Brain microvascular endothelial cell (primary cell): ENCODE measurements at regions not wholly inside any gene's neighbourhood (a gene's known extent, or its start where the extent isn't known, plus 50 kb on each side); places are given as distances from the start of the nearest gene placed in this dataset.

Source experiments
- DNase-seq: peaks from one replicate; pipeline ENCODE4 v3.0.0-alpha.2; 2020
- H3K27ac ChIP-seq: fragments of 250-450 bp; sonication (Bioruptor Pico); 2 replicates; pipeline ENCODE4 v1.5.1; 2020; ENCODE audit warnings: mild to moderate bottlenecking, moderate library complexity
- H3K27me3 ChIP-seq: fragments of 250-450 bp; sonication (Bioruptor Pico); replicated peaks from 2 replicates; pipeline ENCODE4 v1.5.1; 2020; ENCODE audit warnings: mild to moderate bottlenecking
- H3K36me3 ChIP-seq: fragments of 250-450 bp; sonication (Bioruptor Pico); replicated peaks from 2 replicates; pipeline ENCODE4 v1.5.1; 2020; ENCODE audit warnings: mild to moderate bottlenecking
- H3K4me3 ChIP-seq: 2 replicates; pipeline ENCODE4 v1.5.1; 2011; ENCODE audit warnings: low read depth, mild to moderate bottlenecking, control low read depth, low read length, moderate library complexity
- in situ Hi-C: cut with HindIII; loops from 2 replicates; pipeline ENCODE4 v1.10.0; 2017; ENCODE audit warnings: low sequenced_read_pairs, low pct_ligation_motif_present
- TF ChIP-seq, protein P1 (sequence below): IDR thresholded peaks from 2 replicates; pipeline ENCODE4 v1.5.1; 2011; ENCODE audit warnings: low read depth, mild to moderate bottlenecking, moderate library complexity, low read length, control low read depth, inconsistent platforms; ENCODE audit errors: missing control alignments

DNA sequence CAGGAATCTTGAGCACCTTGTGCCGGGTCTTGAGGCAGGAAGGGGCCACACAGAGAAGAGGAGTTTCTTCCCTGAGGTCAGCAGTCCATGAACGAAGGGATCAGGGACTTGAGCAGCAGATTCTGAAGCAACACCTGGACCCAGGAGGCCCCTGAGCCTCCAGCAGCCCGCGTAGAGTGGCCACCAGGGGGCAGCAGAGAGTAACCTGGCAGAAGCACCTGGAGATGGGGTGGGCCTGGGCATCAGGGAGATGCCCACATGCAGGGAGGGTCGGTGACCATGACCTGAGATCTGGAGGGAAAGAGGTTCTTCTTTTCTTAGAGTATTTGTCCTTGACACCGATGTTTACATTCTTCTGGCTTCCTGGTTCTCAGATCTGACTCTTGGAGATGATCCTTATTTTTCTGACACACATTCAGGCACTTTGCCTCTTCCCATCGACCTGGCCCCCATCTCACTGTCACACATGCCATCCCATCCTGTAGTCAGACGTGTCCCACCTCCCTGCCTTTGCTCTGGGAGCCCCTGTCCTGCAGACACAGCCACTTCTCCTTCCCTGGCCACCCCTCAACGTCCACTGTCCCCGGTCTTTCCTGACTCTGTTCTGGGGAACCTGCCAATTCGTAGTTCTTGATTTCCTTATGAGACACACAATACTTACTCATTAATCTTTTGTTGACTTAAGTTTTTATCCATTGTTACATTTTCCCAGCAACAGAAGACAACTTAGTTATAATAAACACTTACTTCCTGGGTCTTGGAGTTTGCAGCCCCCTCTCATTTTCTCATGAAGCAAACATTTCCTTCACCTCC is 66.5 kb downstream of the GGTLC2 start:
- in situ Hi-C loops: no loop called here
- TF ChIP-seq, protein P1, sequence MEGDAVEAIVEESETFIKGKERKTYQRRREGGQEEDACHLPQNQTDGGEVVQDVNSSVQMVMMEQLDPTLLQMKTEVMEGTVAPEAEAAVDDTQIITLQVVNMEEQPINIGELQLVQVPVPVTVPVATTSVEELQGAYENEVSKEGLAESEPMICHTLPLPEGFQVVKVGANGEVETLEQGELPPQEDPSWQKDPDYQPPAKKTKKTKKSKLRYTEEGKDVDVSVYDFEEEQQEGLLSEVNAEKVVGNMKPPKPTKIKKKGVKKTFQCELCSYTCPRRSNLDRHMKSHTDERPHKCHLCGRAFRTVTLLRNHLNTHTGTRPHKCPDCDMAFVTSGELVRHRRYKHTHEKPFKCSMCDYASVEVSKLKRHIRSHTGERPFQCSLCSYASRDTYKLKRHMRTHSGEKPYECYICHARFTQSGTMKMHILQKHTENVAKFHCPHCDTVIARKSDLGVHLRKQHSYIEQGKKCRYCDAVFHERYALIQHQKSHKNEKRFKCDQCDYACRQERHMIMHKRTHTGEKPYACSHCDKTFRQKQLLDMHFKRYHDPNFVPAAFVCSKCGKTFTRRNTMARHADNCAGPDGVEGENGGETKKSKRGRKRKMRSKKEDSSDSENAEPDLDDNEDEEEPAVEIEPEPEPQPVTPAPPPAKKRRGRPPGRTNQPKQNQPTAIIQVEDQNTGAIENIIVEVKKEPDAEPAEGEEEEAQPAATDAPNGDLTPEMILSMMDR: peak; percentile 93
- peaks cover 22% of the 10 kb centered on the region for H3K27me3 ChIP-seq
- H3K36me3 ChIP-seq: no peaks in the 10 kb centered on the region
- no peak overlapping the region for H3K4me3 ChIP-seq
- peak; percentile 7 for DNase-seq
- H3K27ac ChIP-seq: no peak overlapping the region

DNA sequence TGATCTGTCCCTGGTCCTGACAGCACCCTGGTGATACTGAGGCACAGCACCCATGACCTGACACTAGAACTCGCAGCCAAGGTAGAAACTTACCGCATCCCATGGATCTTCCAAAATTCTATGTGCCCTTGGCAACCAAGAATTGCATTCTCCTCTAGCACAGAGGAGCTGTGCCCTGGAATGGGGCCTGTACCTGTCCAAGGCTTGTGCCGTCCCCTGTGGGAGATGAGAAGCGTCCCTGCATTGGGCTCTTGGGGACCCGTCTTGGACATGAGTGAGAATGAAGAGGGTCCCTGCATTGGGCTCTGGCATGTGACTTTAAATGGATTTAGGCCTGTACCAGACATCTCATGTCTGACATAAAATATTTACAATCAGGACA is 67.1 kb downstream of the GGTLC2 start:
- DNase-seq: no peak
- no peak overlapping the region for H3K4me3 ChIP-seq
- no peaks in the 10 kb centered on the region for H3K36me3 ChIP-seq
- in situ Hi-C loops: no loop called here
- no peak overlapping the region for H3K27ac ChIP-seq
- TF ChIP-seq, protein P1: no peak
- H3K27me3 ChIP-seq: peaks cover 23% of the 10 kb centered on the region

DNA sequence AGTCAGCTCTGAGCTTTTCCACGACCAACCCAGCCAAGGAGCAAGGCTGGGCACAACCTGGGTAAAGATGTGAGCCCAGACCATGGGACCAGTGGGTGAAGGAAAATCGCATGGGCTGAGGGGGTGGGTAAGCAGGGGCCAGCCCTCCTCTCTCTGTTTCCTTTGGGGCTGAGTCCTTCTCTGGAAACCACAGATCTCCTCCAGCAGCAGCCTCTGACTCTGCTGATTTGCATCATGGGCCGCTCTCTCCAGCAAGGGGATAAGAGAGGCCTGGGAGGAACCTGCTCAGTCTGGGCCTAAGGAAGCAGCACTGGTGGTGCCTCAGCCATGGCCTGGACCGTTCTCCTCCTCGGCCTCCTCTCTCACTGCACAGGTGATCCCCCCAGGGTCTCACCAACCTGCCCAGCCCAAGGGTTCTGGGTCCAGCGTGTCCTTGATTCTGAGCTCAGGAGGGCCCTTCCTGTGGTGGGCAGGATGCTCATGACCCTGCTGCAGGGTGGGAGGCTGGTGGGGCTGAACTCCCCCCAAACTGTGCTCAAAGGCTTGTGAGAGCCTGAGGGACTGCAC is 67.8 kb downstream of the GGTLC2 start:
- Histone ChIP-seq H3K27me3 (peaks cover 23% of the 10 kb centered on the region), H3K27ac (no peak overlapping the region), H3K4me3 (no peak overlapping the region), H3K36me3 (no peaks in the 10 kb centered on the region)
- TF ChIP-seq, protein P1: no peak
- in situ Hi-C loops: no loop called here
- no peak for DNase-seq

DNA sequence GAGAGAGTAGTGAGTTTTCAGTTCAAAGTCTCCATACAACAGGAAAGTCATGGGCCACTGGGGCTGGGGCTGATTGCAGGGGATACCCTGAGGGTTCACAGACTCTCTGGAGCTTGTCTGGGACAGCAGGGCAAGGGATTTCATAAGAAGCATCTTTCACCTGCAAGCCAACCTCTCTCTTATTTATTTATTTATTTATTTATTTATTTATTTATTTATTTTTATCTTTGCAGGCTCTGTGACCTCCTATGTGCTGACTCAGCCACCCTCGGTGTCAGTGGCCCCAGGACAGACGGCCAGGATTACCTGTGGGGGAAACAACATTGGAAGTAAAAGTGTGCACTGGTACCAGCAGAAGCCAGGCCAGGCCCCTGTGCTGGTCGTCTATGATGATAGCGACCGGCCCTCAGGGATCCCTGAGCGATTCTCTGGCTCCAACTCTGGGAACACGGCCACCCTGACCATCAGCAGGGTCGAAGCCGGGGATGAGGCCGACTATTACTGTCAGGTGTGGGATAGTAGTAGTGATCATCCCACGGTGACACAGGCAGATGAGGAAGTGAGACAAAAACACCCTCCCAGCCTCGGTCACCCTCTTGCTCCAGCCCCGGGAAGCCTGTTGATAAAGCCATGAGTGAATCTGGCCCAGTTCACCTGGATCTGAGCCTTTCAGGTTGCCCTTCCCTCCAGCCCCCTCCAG is 68.4 kb downstream of the GGTLC2 start:
- TF ChIP-seq, protein P1: no peak
- no peak overlapping the region for H3K4me3 ChIP-seq
- peaks cover 26% of the 10 kb centered on the region for H3K27me3 ChIP-seq
- no peak for DNase-seq
- in situ Hi-C loops: no loop called here
- H3K27ac ChIP-seq: no peak overlapping the region
- no peaks in the 10 kb centered on the region for H3K36me3 ChIP-seq

DNA sequence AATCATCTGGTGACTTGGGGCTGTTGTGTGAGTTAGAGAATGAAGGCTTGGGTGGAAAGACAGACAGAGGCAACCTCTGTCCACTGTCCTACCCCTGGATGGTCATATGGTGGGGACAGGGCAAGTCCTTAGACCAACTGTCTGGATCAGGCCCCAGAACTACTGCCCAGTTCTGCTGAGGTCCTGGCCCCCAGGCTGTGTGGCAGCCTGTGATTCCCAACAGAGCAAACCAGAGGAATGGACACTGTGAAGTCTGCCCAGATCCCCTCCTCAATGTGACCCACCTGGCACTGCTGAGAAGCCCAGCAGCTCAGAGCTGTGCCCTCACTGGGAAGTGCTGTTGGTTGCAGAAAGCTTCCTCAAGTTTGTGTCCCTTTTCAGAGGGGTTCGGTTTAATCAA is 69.0 kb downstream of the GGTLC2 start:
- H3K27ac ChIP-seq: no peak overlapping the region

More for the DNA sequence above, 69.0 kb downstream of the GGTLC2 start:
- no peaks in the 10 kb centered on the region for H3K36me3 ChIP-seq
- in situ Hi-C loops: no loop called here
- H3K4me3 ChIP-seq: no peak overlapping the region
- TF ChIP-seq, protein P1: no peak
- peaks cover 27% of the 10 kb centered on the region for H3K27me3 ChIP-seq
- DNase-seq: no peak
